A549 (cell line): ENCODE measurements at regions not wholly inside any gene's neighbourhood (a gene's known extent, or its start where the extent isn't known, plus 50 kb on each side); places are given as distances from the start of the nearest gene placed in this dataset.

Experiments used
- ATAC-seq, 2 experiments: fragments of 200-7000 bp in 1 of 2; fragments of >200 bp in 1 of 2; cut with Nextera tagmentation in 1 of 2; cut with Tn5 transposase in 1 of 2; 3 replicates each; pipeline versions ENCODE4 v1.8.0 to v1.9.1; 2018 to 2020; ENCODE audit warnings: mild to moderate bottlenecking in 1 of 2, moderate library complexity in 1 of 2
- CTCF ChIA-PET: fragments of 300-600 bp; sonication (Branson Sonifier 250); formaldehyde crosslinking; extraction: SDS; loops from one replicate; lab custom pipeline; 2021; ENCODE audit warnings: antibody characterized with exemption, inconsistent platforms; lab: Yijun Ruan, JAX
- POLR2A ChIA-PET: fragments of 350-600 bp; formaldehyde crosslinking; extraction: SDS; loops from one replicate; lab custom pipeline; 2021; ENCODE audit warnings: antibody characterized with exemption, inconsistent platforms; lab: Yijun Ruan, JAX
- DNase-seq, 2 experiments: peaks; one replicate each; pipeline versions ENCODE4 v3.0.0 to v3.0.0-alpha.2; 2011 to 2016; ENCODE audit warnings: low read depth in 1 of 2, low spot score in 1 of 2
- FAIRE-seq: peaks from 2 replicates; lab custom pipeline; 2011; peaks lifted over from hg19 to GRCh38; lab: Jason Lieb, UNC
- H3K27ac ChIP-seq, 2 experiments: fragments of >200 bp; sonication (Bioruptor Twin); formaldehyde crosslinking; 3 replicates each; pipeline ENCODE4 v1.5.1; 2016 to 2017
- H3K4me1 ChIP-seq: fragments of >200 bp; sonication (Bioruptor Twin); formaldehyde crosslinking; 3 replicates; pipeline ENCODE4 v1.6.1; 2016
- H3K4me2 ChIP-seq: fragments of >200 bp; sonication (Bioruptor Twin); formaldehyde crosslinking; 3 replicates; pipeline ENCODE4 v1.6.1; 2016
- H3K4me3 ChIP-seq: fragments of >200 bp; sonication (Bioruptor Twin); formaldehyde crosslinking; 3 replicates; pipeline ENCODE4 v1.5.1; 2016
- H3K9me3 ChIP-seq: fragments of >200 bp; sonication (Bioruptor Twin); formaldehyde crosslinking; 3 replicates; pipeline ENCODE4 v1.6.1; 2016
- BCL3 ChIP-seq: fragments of >200 bp; sonication (Bioruptor Twin); formaldehyde crosslinking; IDR thresholded peaks from 3 replicates; pipeline ENCODE4 v1.6.1; 2016
- CBX2 ChIP-seq: fragments of 200-600 bp; sonication (generic); IDR thresholded peaks from 2 replicates; pipeline ENCODE4 v1.6.1; 2016; ENCODE audit warnings: low read depth, mild to moderate bottlenecking, borderline replicate concordance
- CBX8 ChIP-seq: fragments of 200-600 bp; sonication (generic); IDR thresholded peaks from 2 replicates; pipeline ENCODE4 v1.6.1; 2016
- CHD2 ChIP-seq: fragments of 150-350 bp; IDR thresholded peaks from 2 replicates; pipeline ENCODE4 v1.6.1; 2014; ENCODE audit warnings: low read length; ENCODE audit not compliant: partially characterized antibody
- E2F6 ChIP-seq: IDR thresholded peaks from 2 replicates; pipeline ENCODE4 v1.6.1; 2012; ENCODE audit warnings: low read depth, borderline replicate concordance
- EHF ChIP-seq: fragments of 250-450 bp; sonication (Bioruptor Pico); IDR thresholded peaks from 2 replicates; pipeline ENCODE4 v1.5.0; 2020; ENCODE audit warnings: mild to moderate bottlenecking
- FOSB ChIP-seq: fragments of 250-450 bp; sonication (Bioruptor Pico); IDR thresholded peaks from 2 replicates; pipeline ENCODE4 v1.5.0; 2020; ENCODE audit warnings: mild to moderate bottlenecking, moderate library complexity
- GATA3 ChIP-seq: IDR thresholded peaks from 2 replicates; pipeline ENCODE4 v1.6.1; 2012; ENCODE audit warnings: borderline replicate concordance
- HEYL ChIP-seq: fragments of 250-450 bp; sonication (Bioruptor Pico); IDR thresholded peaks from 2 replicates; pipeline ENCODE4 v1.8.0; 2021; ENCODE audit warnings: mild to moderate bottlenecking, moderate library complexity
- JUNB ChIP-seq: fragments of >200 bp; sonication (Bioruptor Twin); formaldehyde crosslinking; IDR thresholded peaks from 2 replicates; pipeline ENCODE4 v1.6.1; 2016
- MAZ ChIP-seq: fragments of 150-350 bp; IDR thresholded peaks from 2 replicates; pipeline ENCODE4 v1.6.1; 2014; ENCODE audit warnings: antibody characterized with exemption, low read depth, low read length, borderline replicate concordance
- MYC ChIP-seq: IDR thresholded peaks from 2 replicates; pipeline ENCODE4 v1.6.1; 2012; ENCODE audit warnings: mild to moderate bottlenecking, inconsistent platforms, low read length, improper control_type of control experiment, borderline replicate concordance
- NFE2L2 ChIP-seq: fragments of 150-350 bp; conservative IDR thresholded peaks from 2 replicates; pipeline ENCODE4 v1.6.1; 2014; ENCODE audit warnings: low read length
- NPAS2 ChIP-seq: fragments of 250-450 bp; sonication (Bioruptor Pico); IDR thresholded peaks from 2 replicates; pipeline ENCODE4 v1.8.0; 2022; ENCODE audit warnings: mild to moderate bottlenecking, moderate library complexity, borderline replicate concordance
- RAD21 ChIP-seq, 2 experiments: fragments of >200 bp in 1 of 2; sonication (Bioruptor Twin) in 1 of 2; formaldehyde crosslinking in 1 of 2; IDR thresholded peaks in 1 of 2; conservative IDR thresholded peaks in 1 of 2; 2 replicates in 1 of 2; 3 replicates in 1 of 2; pipeline ENCODE4 v1.6.1; 2012 to 2018; ENCODE audit warnings: inconsistent platforms in 1 of 2
- TP53 ChIP-seq: fragments of 250-450 bp; sonication (Bioruptor Pico); IDR thresholded peaks from 2 replicates; pipeline ENCODE4 v1.5.0; 2021; ENCODE audit warnings: mild to moderate bottlenecking, moderate library complexity
- ZC3H11A ChIP-seq: fragments of 450-650 bp; IDR thresholded peaks from 2 replicates; pipeline ENCODE4 v1.6.1; 2014; ENCODE audit warnings: antibody characterized with exemption, mild to moderate bottlenecking
- ZFP36 ChIP-seq: fragments of 450-650 bp; IDR thresholded peaks from 2 replicates; pipeline ENCODE4 v1.6.1; 2014; ENCODE audit warnings: borderline replicate concordance; ENCODE audit not compliant: partially characterized antibody
- ZSCAN20 ChIP-seq: fragments of 250-450 bp; sonication (Bioruptor Pico); IDR thresholded peaks from 2 replicates; pipeline ENCODE4 v1.8.0; 2022; ENCODE audit warnings: mild to moderate bottlenecking, moderate library complexity
- WGBS: methylation state at CpG from one replicate; pipeline ENCODE4 v1.1.6; 2017; ENCODE audit errors: missing lambda C conversion rate; 5-methylcytosine and 5-hydroxymethylcytosine counted together
- TF ChIP-seq, protein P1 (sequence below): fragments of >200 bp; sonication (Bioruptor Twin); formaldehyde crosslinking; IDR thresholded peaks from 3 replicates; pipeline ENCODE4 v1.5.1; 2016
- TF ChIP-seq, protein P2 (sequence below): fragments of 150-350 bp; IDR thresholded peaks from 2 replicates; pipeline ENCODE4 v1.6.1; 2014; ENCODE audit warnings: low read depth, mild to moderate bottlenecking, low read length
- TF ChIP-seq, protein P3 (sequence below): fragments of 450-650 bp; IDR thresholded peaks from 2 replicates; pipeline ENCODE4 v1.6.1; 2014; ENCODE audit warnings: antibody characterized with exemption

DNA sequence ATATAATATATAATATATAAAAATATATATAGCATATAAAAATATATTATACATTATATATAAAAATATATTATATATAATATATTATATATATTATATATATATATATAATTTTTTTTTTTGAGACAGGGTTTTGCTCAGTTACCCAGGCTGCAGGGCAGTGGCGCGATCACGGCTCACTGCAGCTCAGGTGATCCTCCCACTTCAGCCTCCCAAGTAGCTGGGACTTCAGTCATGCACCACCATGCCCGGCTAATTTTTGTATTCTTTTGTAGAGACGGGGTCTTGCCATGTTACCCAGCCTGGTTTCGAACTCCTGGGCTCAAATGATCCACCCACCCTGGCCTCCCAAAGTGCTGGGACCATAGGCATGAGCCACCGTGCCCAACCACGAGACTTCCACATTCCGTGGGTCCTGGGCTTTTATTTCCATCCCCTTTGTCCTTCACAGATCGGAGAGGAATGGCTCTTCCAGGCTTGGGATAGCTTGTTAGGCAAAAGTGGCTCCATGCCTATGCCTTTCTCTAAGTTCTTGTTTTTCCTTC, 62.0 kb upstream of the IER5L start:
- no peak for FAIRE-seq
- 85% methylated on average over 10 of the region's 10 CpGs for WGBS
- Histone ChIP-seq H3K4me3 (no peak overlapping the region), H3K4me1 (peaks cover 17% of the 10 kb centered on the region), H3K9me3 (no peaks in the 10 kb centered on the region), H3K27ac (peak overlapping the region in 1 of 2 experiments; percentile 24; a peak in 1 of 6 replicates), H3K4me2 (no peak overlapping the region)
- ChIA-PET POLR2A (interaction anchor here (1.0 kb wide), 1 partner anchor 62 kb away, joined by 3 read pairs; the partner anchor contains the start of gene IER5L), CTCF (interaction anchor here (0.5 to 1.1 kb wide), 2 partner anchors 100 to 207 kb away, joined by 3 read pairs; no protein-coding TSS in a partner anchor)
- no peak for TF ChIP-seq MYC
- no peak for TF ChIP-seq HEYL (CRISPR knock-in tag)
- no peak for TF ChIP-seq BCL3
- no peak for TF ChIP-seq ZSCAN20 (CRISPR knock-in tag)
- no peak for TF ChIP-seq NPAS2 (CRISPR knock-in tag)
- TF ChIP-seq, protein P1, sequence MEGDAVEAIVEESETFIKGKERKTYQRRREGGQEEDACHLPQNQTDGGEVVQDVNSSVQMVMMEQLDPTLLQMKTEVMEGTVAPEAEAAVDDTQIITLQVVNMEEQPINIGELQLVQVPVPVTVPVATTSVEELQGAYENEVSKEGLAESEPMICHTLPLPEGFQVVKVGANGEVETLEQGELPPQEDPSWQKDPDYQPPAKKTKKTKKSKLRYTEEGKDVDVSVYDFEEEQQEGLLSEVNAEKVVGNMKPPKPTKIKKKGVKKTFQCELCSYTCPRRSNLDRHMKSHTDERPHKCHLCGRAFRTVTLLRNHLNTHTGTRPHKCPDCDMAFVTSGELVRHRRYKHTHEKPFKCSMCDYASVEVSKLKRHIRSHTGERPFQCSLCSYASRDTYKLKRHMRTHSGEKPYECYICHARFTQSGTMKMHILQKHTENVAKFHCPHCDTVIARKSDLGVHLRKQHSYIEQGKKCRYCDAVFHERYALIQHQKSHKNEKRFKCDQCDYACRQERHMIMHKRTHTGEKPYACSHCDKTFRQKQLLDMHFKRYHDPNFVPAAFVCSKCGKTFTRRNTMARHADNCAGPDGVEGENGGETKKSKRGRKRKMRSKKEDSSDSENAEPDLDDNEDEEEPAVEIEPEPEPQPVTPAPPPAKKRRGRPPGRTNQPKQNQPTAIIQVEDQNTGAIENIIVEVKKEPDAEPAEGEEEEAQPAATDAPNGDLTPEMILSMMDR, result no peak
- TF ChIP-seq, protein P2, sequence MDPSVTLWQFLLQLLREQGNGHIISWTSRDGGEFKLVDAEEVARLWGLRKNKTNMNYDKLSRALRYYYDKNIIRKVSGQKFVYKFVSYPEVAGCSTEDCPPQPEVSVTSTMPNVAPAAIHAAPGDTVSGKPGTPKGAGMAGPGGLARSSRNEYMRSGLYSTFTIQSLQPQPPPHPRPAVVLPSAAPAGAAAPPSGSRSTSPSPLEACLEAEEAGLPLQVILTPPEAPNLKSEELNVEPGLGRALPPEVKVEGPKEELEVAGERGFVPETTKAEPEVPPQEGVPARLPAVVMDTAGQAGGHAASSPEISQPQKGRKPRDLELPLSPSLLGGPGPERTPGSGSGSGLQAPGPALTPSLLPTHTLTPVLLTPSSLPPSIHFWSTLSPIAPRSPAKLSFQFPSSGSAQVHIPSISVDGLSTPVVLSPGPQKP, result no peak
- TF ChIP-seq E2F6, result no peak
- no peak for TF ChIP-seq RAD21 (conservative IDR thresholded peaks at IDR 0.05 in 1 of 2, IDR thresholded peaks at IDR 0.05 in 1 of 2)
- TF ChIP-seq, protein P3, sequence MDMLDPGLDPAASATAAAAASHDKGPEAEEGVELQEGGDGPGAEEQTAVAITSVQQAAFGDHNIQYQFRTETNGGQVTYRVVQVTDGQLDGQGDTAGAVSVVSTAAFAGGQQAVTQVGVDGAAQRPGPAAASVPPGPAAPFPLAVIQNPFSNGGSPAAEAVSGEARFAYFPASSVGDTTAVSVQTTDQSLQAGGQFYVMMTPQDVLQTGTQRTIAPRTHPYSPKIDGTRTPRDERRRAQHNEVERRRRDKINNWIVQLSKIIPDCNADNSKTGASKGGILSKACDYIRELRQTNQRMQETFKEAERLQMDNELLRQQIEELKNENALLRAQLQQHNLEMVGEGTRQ, result no peak
- TF ChIP-seq MAZ, result no peak
- ATAC-seq, result no peak
- no peak for DNase-seq

DNA sequence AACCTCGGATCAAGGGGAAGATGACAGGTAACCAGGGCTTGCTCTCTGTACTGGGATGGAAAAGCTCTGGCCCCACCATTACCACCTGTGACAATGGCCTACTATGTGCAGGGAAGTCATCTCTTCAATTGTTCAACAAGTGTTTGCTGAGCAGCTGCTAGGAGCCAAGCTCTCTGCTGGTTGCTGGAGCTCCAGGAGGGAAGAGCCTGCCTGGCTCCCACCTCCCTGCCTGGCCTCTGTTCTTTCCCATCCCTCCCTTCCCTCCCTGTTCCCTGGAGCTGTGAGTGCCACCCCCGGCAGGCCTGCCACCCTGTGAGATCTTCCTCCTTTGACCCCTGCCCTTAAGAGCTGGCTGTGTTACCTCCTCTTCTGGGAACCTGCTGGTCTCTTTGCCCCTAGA, 59.7 kb upstream of the IER5L start:
- Histone ChIP-seq H3K4me2 (peak overlapping the region; percentile 72), H3K4me3 (no peak overlapping the region), H3K27ac (peak overlapping the region in 1 of 2 experiments; percentile 87; a peak in 4 of 6 replicates), H3K4me1 (peaks cover 17% of the 10 kb centered on the region), H3K9me3 (peaks cover 4% of the 10 kb centered on the region; the same call in 1 of the 3 replicates)
- FAIRE-seq (no peak), DNase-seq (no peak), ATAC-seq (peak in 1 of 2 experiments; percentile 26; a peak in 2 of 6 replicates)
- POLR2A ChIA-PET, result interaction anchor here (0.6 to 3.6 kb wide), 3 partner anchors 60 to 98 kb away, joined by 4 to 15 read pairs (median 7); partner anchors contain the start of gene IER5L
- TF ChIP-seq GATA3, result no peak
- TF ChIP-seq CBX2, result no peak
- TF ChIP-seq ZC3H11A, result no peak
- TF ChIP-seq FOSB (CRISPR knock-in tag), result no peak
- no peak for TF ChIP-seq JUNB
- TF ChIP-seq NPAS2 (CRISPR knock-in tag), result no peak
- TF ChIP-seq ZFP36, result no peak
- no peak for TF ChIP-seq E2F6
- no peak for TF ChIP-seq EHF
- no peak for TF ChIP-seq TP53 (CRISPR knock-in tag)
- TF ChIP-seq ZSCAN20 (CRISPR knock-in tag), result no peak
- no peak for TF ChIP-seq CBX8
- TF ChIP-seq NFE2L2, result no peak
- no peak for TF ChIP-seq CHD2
- 52% methylated on average over 2 of the region's 2 CpGs for whole genome bisulfite sequencing
- CTCF ChIA-PET, result interaction anchor here (0.7 to 2.1 kb wide), 4 partner anchors 8 to 106 kb away, joined by 3 to 6 read pairs (median 4); no protein-coding TSS in a partner anchor
